ENCODE measurements at regions not wholly inside any gene's neighbourhood (a gene's known extent, or its start where the extent isn't known, plus 50 kb on each side); places are given as distances from the start of the nearest gene placed in this dataset.

- TF ChIP-seq CTCF (optimal IDR thresholded peaks at IDR 0.05 in 1 of 3, IDR thresholded peaks at IDR 0.05 in 1 of 3, conservative IDR thresholded peaks at IDR 0.05 in 1 of 3; ENCODE audit: extremely low read depth in 1 of 3, insufficient read depth in 2 of 3, low read length in 3 of 3) (no peak), EZH2 (IDR thresholded peaks at IDR 0.05; ENCODE audit: low read length) (no peak)
Measured at GRCh38 chr2:53036196-53036595, 731.4 kb upstream of the CHAC2 start.
